ENCODE measurements at regions not wholly inside any gene's neighbourhood (a gene's known extent, or its start where the extent isn't known, plus 50 kb on each side); places are given as distances from the start of the nearest gene placed in this dataset.

- Histone ChIP-seq H3K27me3 (ENCODE audit: low read length) (no peaks in the 10 kb centered on the region), H3K27ac (ENCODE audit: low read depth, low read length) (no peak overlapping the region), H4K20me1 (ENCODE audit: low read depth, low read length) (no peaks in the 10 kb centered on the region), H3F3A (ENCODE audit: insufficient read depth) (no peaks in the 10 kb centered on the region), H3K9me2 (replicated peaks; ENCODE audit: insufficient read depth, low read length) (no peaks in the 10 kb centered on the region), H3K36me3 (ENCODE audit: low read length) (no peaks in the 10 kb centered on the region), H3K9ac (ENCODE audit: low read length) (no peak overlapping the region), H2AFZ (ENCODE audit: low read depth, low read length, severe bottlenecking) (no peak overlapping the region), H3K79me2 (ENCODE audit: insufficient read depth, low read length) (no peaks in the 10 kb centered on the region), H3K4me3 (ENCODE audit: insufficient read depth, low read length, poor library complexity, severe bottlenecking) (no peak overlapping the region), H3K9me3 (ENCODE audit: insufficient read depth, low read length) (no peaks in the 10 kb centered on the region), H3K4me2 (ENCODE audit: low read depth, low read length, poor library complexity, severe bottlenecking) (no peak overlapping the region)
- no peak for TF ChIP-seq EZH2phosphoT487 (conservative IDR thresholded peaks at IDR 0.05; ENCODE audit: low read length)
- TF ChIP-seq, protein P1, sequence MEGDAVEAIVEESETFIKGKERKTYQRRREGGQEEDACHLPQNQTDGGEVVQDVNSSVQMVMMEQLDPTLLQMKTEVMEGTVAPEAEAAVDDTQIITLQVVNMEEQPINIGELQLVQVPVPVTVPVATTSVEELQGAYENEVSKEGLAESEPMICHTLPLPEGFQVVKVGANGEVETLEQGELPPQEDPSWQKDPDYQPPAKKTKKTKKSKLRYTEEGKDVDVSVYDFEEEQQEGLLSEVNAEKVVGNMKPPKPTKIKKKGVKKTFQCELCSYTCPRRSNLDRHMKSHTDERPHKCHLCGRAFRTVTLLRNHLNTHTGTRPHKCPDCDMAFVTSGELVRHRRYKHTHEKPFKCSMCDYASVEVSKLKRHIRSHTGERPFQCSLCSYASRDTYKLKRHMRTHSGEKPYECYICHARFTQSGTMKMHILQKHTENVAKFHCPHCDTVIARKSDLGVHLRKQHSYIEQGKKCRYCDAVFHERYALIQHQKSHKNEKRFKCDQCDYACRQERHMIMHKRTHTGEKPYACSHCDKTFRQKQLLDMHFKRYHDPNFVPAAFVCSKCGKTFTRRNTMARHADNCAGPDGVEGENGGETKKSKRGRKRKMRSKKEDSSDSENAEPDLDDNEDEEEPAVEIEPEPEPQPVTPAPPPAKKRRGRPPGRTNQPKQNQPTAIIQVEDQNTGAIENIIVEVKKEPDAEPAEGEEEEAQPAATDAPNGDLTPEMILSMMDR (IDR thresholded peaks at IDR 0.05; ENCODE audit: insufficient read depth, low read length, poor library complexity, severe bottlenecking), result no peak
These were observed 127.8 kb upstream of the PMFBP1 start for GRCh38 chr16:72299684-72300243.

DNA sequence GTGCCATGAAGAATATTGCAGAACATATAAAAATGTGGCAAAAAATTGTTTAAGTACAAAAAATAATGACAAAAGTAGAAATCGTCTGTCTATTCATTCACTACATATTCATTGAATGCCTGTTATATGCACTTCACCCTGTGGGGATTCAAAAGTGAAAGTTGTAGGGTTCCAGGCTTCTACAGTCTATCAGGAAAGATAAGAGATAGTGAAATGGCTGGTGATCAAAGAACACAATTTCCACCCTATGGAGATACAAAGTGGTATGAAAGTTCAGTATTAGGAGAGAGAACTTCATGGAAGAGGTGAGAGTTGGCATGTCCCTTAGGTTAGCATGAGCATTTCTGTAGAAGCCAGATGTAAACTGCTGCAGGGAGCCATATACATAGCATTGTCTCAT, 127.0 kb upstream of the PMFBP1 start:
- Histone ChIP-seq H3K27me3 (ENCODE audit: low read length) (no peaks in the 10 kb centered on the region), H3K79me2 (ENCODE audit: insufficient read depth, low read length) (no peaks in the 10 kb centered on the region), H3K9me3 (ENCODE audit: insufficient read depth, low read length) (no peaks in the 10 kb centered on the region), H3K9me2 (replicated peaks; ENCODE audit: insufficient read depth, low read length) (no peaks in the 10 kb centered on the region), H4K20me1 (ENCODE audit: low read depth, low read length) (no peaks in the 10 kb centered on the region), H2AFZ (ENCODE audit: low read depth, low read length, severe bottlenecking) (no peak overlapping the region), H3K27ac (ENCODE audit: low read depth, low read length) (no peak overlapping the region), H3K9ac (ENCODE audit: low read length) (no peak overlapping the region), H3K4me2 (ENCODE audit: low read depth, low read length, poor library complexity, severe bottlenecking) (no peak overlapping the region), H3K4me3 (ENCODE audit: insufficient read depth, low read length, poor library complexity, severe bottlenecking) (no peak overlapping the region), H3K36me3 (ENCODE audit: low read length) (no peaks in the 10 kb centered on the region), H3F3A (ENCODE audit: insufficient read depth) (no peaks in the 10 kb centered on the region)
- no peak for TF ChIP-seq EZH2phosphoT487 (conservative IDR thresholded peaks at IDR 0.05; ENCODE audit: low read length)
- TF ChIP-seq, protein P1 (IDR thresholded peaks at IDR 0.05; ENCODE audit: insufficient read depth, low read length, poor library complexity, severe bottlenecking), result no peak

- no peaks in the 10 kb centered on the region for H3K36me3 ChIP-seq (ENCODE audit: low read length)
- no peaks in the 10 kb centered on the region for H3F3A ChIP-seq (ENCODE audit: insufficient read depth)
- H3K9ac ChIP-seq (ENCODE audit: low read length), result no peak overlapping the region
- H4K20me1 ChIP-seq (ENCODE audit: low read depth, low read length), result no peaks in the 10 kb centered on the region
- no peaks in the 10 kb centered on the region for H3K9me3 ChIP-seq (ENCODE audit: insufficient read depth, low read length)
- no peak overlapping the region for H2AFZ ChIP-seq (ENCODE audit: low read depth, low read length, severe bottlenecking)
- H3K27ac ChIP-seq (ENCODE audit: low read depth, low read length), result no peak overlapping the region
- TF ChIP-seq, protein P1 (IDR thresholded peaks at IDR 0.05; ENCODE audit: insufficient read depth, low read length, poor library complexity, severe bottlenecking), result no peak
- no peak for TF ChIP-seq EZH2phosphoT487 (conservative IDR thresholded peaks at IDR 0.05; ENCODE audit: low read length)
- H3K9me2 ChIP-seq (replicated peaks; ENCODE audit: insufficient read depth, low read length), result no peaks in the 10 kb centered on the region
- H3K4me2 ChIP-seq (ENCODE audit: low read depth, low read length, poor library complexity, severe bottlenecking), result no peak overlapping the region
- no peaks in the 10 kb centered on the region for H3K27me3 ChIP-seq (ENCODE audit: low read length)
- no peaks in the 10 kb centered on the region for H3K79me2 ChIP-seq (ENCODE audit: insufficient read depth, low read length)
- H3K4me3 ChIP-seq (ENCODE audit: insufficient read depth, low read length, poor library complexity, severe bottlenecking), result no peak overlapping the region
These were observed 124.0 kb upstream of the PMFBP1 start for GRCh38 chr16:72295914-72296313.
